ENCODE measurements at regions not wholly inside any gene's neighbourhood (a gene's known extent, or its start where the extent isn't known, plus 50 kb on each side); places are given as distances from the start of the nearest gene placed in this dataset.

DNA sequence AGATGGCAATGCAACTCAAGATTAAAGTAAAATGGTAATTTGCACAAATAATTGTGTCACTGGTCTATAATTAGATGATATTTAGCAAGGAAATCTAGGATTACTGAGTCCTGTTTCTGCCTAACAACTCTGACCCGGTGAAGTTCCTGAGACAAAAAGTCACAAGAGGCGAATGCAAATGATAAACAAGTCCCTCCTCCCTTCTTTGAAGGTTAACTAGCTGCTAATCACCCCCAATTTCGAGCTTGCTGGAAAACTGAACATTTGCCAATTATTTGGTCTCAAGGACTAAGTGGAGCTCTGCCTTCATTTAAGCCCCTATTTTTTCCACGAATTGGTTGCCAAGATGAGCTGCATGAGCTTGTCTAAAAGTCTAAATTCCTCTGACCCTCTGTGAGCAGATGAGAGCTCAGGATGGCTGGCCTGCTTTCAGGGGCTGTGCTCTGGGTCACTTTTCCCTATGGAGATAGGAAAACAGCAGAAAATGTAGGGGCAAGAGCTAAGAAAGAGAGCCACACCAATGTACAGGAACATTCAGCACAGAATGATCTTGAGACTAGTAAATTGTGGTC, 127.3 kb downstream of the MBL2 start:
- 25 to 31% methylated on average over 4 of the region's 4 CpGs for whole genome bisulfite sequencing, 2 donors
- H3K4me1 ChIP-seq, result no peaks in the 10 kb centered on the region
- H3K27me3 ChIP-seq, result no peaks in the 10 kb centered on the region
- H3K4me3 ChIP-seq, result no peak overlapping the region
- DNase-seq, result no peak
- no peak for ATAC-seq
- TF ChIP-seq, protein P1, sequence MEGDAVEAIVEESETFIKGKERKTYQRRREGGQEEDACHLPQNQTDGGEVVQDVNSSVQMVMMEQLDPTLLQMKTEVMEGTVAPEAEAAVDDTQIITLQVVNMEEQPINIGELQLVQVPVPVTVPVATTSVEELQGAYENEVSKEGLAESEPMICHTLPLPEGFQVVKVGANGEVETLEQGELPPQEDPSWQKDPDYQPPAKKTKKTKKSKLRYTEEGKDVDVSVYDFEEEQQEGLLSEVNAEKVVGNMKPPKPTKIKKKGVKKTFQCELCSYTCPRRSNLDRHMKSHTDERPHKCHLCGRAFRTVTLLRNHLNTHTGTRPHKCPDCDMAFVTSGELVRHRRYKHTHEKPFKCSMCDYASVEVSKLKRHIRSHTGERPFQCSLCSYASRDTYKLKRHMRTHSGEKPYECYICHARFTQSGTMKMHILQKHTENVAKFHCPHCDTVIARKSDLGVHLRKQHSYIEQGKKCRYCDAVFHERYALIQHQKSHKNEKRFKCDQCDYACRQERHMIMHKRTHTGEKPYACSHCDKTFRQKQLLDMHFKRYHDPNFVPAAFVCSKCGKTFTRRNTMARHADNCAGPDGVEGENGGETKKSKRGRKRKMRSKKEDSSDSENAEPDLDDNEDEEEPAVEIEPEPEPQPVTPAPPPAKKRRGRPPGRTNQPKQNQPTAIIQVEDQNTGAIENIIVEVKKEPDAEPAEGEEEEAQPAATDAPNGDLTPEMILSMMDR (IDR thresholded peaks at IDR 0.05), result no peak
- TF ChIP-seq POLR2A (IDR thresholded peaks at IDR 0.05), result no peak
- intact Hi-C loops (cut with DNase I), result no loop called here
- no peak overlapping the region for H3K27ac ChIP-seq
- H3K9me3 ChIP-seq, result no peaks in the 10 kb centered on the region
- H3K36me3 ChIP-seq (replicated peaks in 1 of 2; ENCODE audit: insufficient read depth in 1 of 2, low read depth in 2 of 2), result no peaks in the 10 kb centered on the region

DNA sequence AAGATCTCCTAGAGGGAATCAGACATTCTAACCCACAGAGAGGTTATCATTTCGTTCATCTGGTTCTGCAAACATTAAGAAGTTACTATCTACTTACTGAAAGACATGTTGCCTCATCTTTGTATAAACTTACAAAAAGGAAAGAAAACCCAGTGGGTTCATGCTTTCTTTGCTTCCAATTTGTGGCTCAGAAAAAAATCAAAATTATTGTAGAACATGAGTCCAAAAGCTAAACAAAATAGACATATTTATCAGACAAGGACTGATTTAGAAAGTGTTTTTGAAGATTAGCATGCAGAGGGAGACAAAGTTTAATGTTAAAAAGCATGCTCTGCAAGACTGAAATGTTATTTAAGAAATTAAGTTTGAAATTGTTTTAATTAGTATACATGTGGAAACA, 123.1 kb downstream of the MBL2 start:
- no peak for TF ChIP-seq POLR2A (IDR thresholded peaks at IDR 0.05)
- TF ChIP-seq, protein P1 (IDR thresholded peaks at IDR 0.05), result no peak
- intact Hi-C loops (cut with DNase I), result no loop called here
- Histone ChIP-seq H3K27ac (no peak overlapping the region), H3K4me3 (no peak overlapping the region), H3K4me1 (no peaks in the 10 kb centered on the region), H3K9me3 (no peaks in the 10 kb centered on the region), H3K36me3 (replicated peaks in 1 of 2; ENCODE audit: insufficient read depth in 1 of 2, low read depth in 2 of 2) (no peaks in the 10 kb centered on the region), H3K27me3 (no peaks in the 10 kb centered on the region)
- DNase-seq (no peak), ATAC-seq (no peak)
- WGBS, 2 donors, result 56 to 79% methylated on average over 1 of the region's 1 CpG

DNA sequence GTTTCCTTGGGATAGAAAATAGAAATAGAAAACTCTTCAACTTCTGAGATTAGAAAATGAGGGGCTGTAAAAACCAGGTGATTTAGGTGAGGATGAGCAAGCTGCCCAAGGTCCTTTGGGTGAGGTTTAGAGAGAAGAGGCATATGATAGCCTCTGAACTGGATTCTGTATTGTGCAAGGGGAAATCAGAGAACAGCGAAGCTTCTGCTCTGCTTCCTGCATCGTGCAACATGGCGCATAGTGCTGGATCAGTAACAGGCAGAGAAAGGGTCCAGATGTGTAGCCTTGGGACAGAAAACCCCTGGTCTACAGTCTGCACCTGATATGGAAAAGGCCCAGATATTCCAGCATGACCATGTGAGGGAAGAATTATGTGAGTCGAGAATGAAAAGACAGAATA, 121.7 kb downstream of the MBL2 start:
- Histone ChIP-seq H3K9me3 (no peaks in the 10 kb centered on the region), H3K27me3 (no peaks in the 10 kb centered on the region), H3K4me3 (no peak overlapping the region), H3K27ac (no peak overlapping the region), H3K36me3 (replicated peaks in 1 of 2; ENCODE audit: insufficient read depth in 1 of 2, low read depth in 2 of 2) (no peaks in the 10 kb centered on the region), H3K4me1 (no peaks in the 10 kb centered on the region)
- DNase-seq (no peak), ATAC-seq (no peak)
- 72 to 73% methylated on average over 4 of the region's 4 CpGs for WGBS, 2 donors
- TF ChIP-seq POLR2A (IDR thresholded peaks at IDR 0.05), result no peak
- TF ChIP-seq, protein P1 (IDR thresholded peaks at IDR 0.05), result no peak
- intact Hi-C loops (cut with DNase I), result no loop called here

DNA sequence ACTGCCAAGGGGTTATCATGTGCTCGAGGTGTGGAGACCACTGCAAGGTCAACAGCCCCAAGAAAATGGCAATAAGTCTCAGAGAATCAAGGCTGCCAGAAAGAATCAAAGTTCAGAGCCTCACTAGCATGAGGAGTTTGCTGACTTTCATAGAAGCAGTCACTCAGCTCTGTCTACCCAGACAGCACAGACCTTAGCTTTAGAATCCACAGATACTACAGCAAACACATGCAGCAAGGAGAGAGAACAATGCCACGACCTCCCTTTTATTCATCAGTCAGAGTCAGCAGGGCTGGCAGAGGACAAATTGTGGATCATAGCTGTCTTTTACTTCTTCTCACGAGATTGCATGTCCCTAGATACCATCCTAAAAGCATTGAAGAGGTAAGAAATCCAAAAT, 121.3 kb downstream of the MBL2 start:
- TF ChIP-seq, protein P1 (IDR thresholded peaks at IDR 0.05), result no peak
- TF ChIP-seq POLR2A (IDR thresholded peaks at IDR 0.05), result no peak
- ATAC-seq (no peak), DNase-seq (no peak)
- Histone ChIP-seq H3K4me1 (no peaks in the 10 kb centered on the region), H3K27me3 (no peaks in the 10 kb centered on the region), H3K9me3 (no peaks in the 10 kb centered on the region), H3K27ac (no peak overlapping the region), H3K36me3 (replicated peaks in 1 of 2; ENCODE audit: insufficient read depth in 1 of 2, low read depth in 2 of 2) (no peaks in the 10 kb centered on the region), H3K4me3 (no peak overlapping the region)
- WGBS, 2 donors, result 18 to 22% methylated on average over 3 of the region's 3 CpGs
- intact Hi-C loops (cut with DNase I), result no loop called here
